ENCODE measurements at regions not wholly inside any gene's neighbourhood (a gene's known extent, or its start where the extent isn't known, plus 50 kb on each side); places are given as distances from the start of the nearest gene placed in this dataset.
"Not testable (repeated sequence)": the region's sequence is repeated elsewhere in the genome, so short reads cannot be mapped to it uniquely, and the experiment has no call there.

GRCh38 chr5:82901281-82901888 is 175.8 kb downstream of the TMEM167A start:
- no peak for DNase-seq (ENCODE audit: extremely low read depth in 1 of 2, low read depth in 1 of 2)

- no peak for DNase-seq (ENCODE audit: extremely low read depth in 1 of 2, low read depth in 1 of 2)
These were observed 182.5 kb downstream of the TMEM167A start for GRCh38 chr5:82894716-82895115.

GRCh38 chr5:82889088-82889487 is 188.1 kb downstream of the TMEM167A start:
- DNase-seq (ENCODE audit: extremely low read depth in 1 of 2, low read depth in 1 of 2): no peak

GRCh38 chr5:82886911-82887310 is 190.3 kb downstream of the TMEM167A start:
- no peak for DNase-seq (ENCODE audit: extremely low read depth in 1 of 2, low read depth in 1 of 2)

GRCh38 chr5:82885627-82886389 is 191.4 kb downstream of the TMEM167A start:
- no peak for DNase-seq (ENCODE audit: extremely low read depth in 1 of 2, low read depth in 1 of 2)

GRCh38 chr5:82884821-82885471 is 192.2 kb downstream of the TMEM167A start:
- DNase-seq (ENCODE audit: extremely low read depth in 1 of 2, low read depth in 1 of 2): no peak

- no peak for DNase-seq (ENCODE audit: extremely low read depth in 1 of 2, low read depth in 1 of 2)
These were observed 194.9 kb downstream of the TMEM167A start for GRCh38 chr5:82882316-82882715.

GRCh38 chr5:82881571-82882174 is 195.5 kb downstream of the TMEM167A start:
- DNase-seq (ENCODE audit: extremely low read depth in 1 of 2, low read depth in 1 of 2): no peak

GRCh38 chr5:82879089-82879488 is 198.1 kb downstream of the TMEM167A start:
- no peak for DNase-seq (ENCODE audit: extremely low read depth in 1 of 2, low read depth in 1 of 2)

GRCh38 chr5:82873452-82873851 is 203.7 kb downstream of the TMEM167A start:
- no peak for DNase-seq (ENCODE audit: extremely low read depth in 1 of 2, low read depth in 1 of 2)

GRCh38 chr5:82872321-82873288 is 204.6 kb downstream of the TMEM167A start:
- DNase-seq (ENCODE audit: extremely low read depth in 1 of 2, low read depth in 1 of 2): not testable (repeated sequence)

GRCh38 chr5:82865625-82866024 is 211.6 kb downstream of the TMEM167A start:
- no peak for DNase-seq (ENCODE audit: extremely low read depth in 1 of 2, low read depth in 1 of 2)

- DNase-seq (ENCODE audit: extremely low read depth in 1 of 2, low read depth in 1 of 2): no peak
These were observed 213.9 kb downstream of the TMEM167A start for GRCh38 chr5:82863266-82863665.

- DNase-seq (ENCODE audit: extremely low read depth in 1 of 2, low read depth in 1 of 2): no peak
These were observed 214.5 kb downstream of the TMEM167A start for GRCh38 chr5:82862711-82863110.

GRCh38 chr5:82862261-82862660 is 214.9 kb downstream of the TMEM167A start:
- DNase-seq (ENCODE audit: extremely low read depth in 1 of 2, low read depth in 1 of 2): no peak

- no peak for DNase-seq (ENCODE audit: extremely low read depth in 1 of 2, low read depth in 1 of 2)
These were observed 215.5 kb downstream of the TMEM167A start for GRCh38 chr5:82861701-82862100.

GRCh38 chr5:82859451-82860140 is 217.6 kb downstream of the TMEM167A start:
- DNase-seq (ENCODE audit: extremely low read depth in 1 of 2, low read depth in 1 of 2): no peak

- DNase-seq (ENCODE audit: extremely low read depth in 1 of 2, low read depth in 1 of 2): no peak
These were observed 218.8 kb downstream of the TMEM167A start for GRCh38 chr5:82858151-82859025.

All from stimulated activated CD8-positive, alpha-beta memory T cell treated with anti-CD3 and anti-CD28 coated beads, Interleukin-7, amount 100 ng/mL, for 48 hours (primary cell).